Activated naive CD4-positive, alpha-beta T cell treated with anti-CD3 and anti-CD28 coated beads for 36 hours (primary cell): ENCODE measurements at regions not wholly inside any gene's neighbourhood (a gene's known extent, or its start where the extent isn't known, plus 50 kb on each side); places are given as distances from the start of the nearest gene placed in this dataset.
"Not testable (repeated sequence)": the region's sequence is repeated elsewhere in the genome, so short reads cannot be mapped to it uniquely, and the experiment has no call there.

Source experiments
- CTCF ChIA-PET: fragments of 350-600 bp; sonication (Branson Sonifier 250); formaldehyde crosslinking; loops from one replicate; lab custom pipeline; 2021; ENCODE audit warnings: antibody characterized with exemption; lab: Charles Lee
- DNase-seq: peaks from one replicate; pipeline ENCODE4 v3.0.0-alpha.2; 2020
- H3K27ac Mint-ChIP-seq: one replicate; pipeline ENCODE4 v1.8.0; 2021; ENCODE audit warnings: mild to moderate bottlenecking, mixed read lengths
- H3K27me3 Mint-ChIP-seq: one replicate; pipeline ENCODE4 v1.8.0; 2021; ENCODE audit warnings: low read depth, mixed read lengths
- H3K36me3 Mint-ChIP-seq: one replicate; pipeline ENCODE4 v1.8.0; 2021; ENCODE audit warnings: low read depth, mixed read lengths
- H3K4me1 Mint-ChIP-seq: one replicate; pipeline ENCODE4 v1.8.0; 2021; ENCODE audit warnings: low read depth, mixed read lengths
- H3K4me3 Mint-ChIP-seq: one replicate; pipeline ENCODE4 v1.8.0; 2021; ENCODE audit warnings: mild to moderate bottlenecking, moderate library complexity, mixed read lengths
- H3K9me3 Mint-ChIP-seq: one replicate; pipeline ENCODE4 v1.8.0; 2021; ENCODE audit warnings: mixed read lengths
- intact Hi-C: fragments of 100-400 bp; cut with micrococcal nuclease; formaldehyde crosslinking; loops from one replicate; pipeline ENCODE4 v1.15.1; 2023

DNA sequence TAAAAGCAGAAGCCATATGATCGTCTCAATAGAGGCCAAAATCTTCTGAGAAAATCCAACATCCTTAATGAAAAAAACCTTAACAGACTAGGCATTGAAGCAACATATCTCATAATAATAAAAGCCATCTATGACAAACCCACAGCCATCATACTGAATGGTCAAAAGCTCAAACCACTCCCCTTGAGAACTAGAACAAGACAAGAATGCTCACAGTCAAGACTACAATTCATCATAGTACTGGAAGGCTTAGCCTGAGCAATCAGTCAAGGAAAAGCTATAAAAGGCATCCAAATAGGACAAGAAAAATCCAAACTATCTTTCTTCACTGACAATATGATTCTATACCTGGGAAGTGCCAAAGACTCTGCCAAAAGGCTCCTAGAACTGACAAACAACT, 2668.2 kb upstream of the PCDH20 start:
- DNase-seq = no peak
- Mint-ChIP-seq H3K27me3 (no peaks in the 10 kb centered on the region), H3K9me3 (peaks cover 9% of the 10 kb centered on the region), H3K4me3 (no peak overlapping the region), H3K4me1 (no peaks in the 10 kb centered on the region), H3K27ac (no peak overlapping the region), H3K36me3 (no peaks in the 10 kb centered on the region)
- intact Hi-C loops = no loop called here
- CTCF ChIA-PET = no interaction called here

DNA sequence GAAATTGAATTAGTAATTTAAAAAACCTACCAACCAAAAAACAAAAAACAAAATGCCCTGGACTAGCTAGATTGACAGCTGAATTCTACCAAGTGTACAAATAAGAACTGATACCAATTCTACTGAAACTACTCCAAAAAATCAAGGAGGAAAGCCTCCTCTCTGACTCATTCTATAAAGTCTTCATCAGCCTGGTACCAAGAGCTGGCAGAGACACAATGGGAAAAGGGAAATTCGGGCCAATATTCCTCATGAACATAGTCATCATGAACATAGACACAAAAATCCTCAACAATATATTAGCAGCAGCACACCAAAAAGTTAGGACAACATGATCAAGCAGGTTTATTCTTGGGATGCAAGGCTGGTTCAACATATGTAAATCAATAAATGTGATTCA, 2667.7 kb upstream of the PCDH20 start:
- CTCF ChIA-PET = no interaction called here
- H3K4me1 Mint-ChIP-seq = no peaks in the 10 kb centered on the region
- H3K4me3 Mint-ChIP-seq = no peak overlapping the region
- no peaks in the 10 kb centered on the region for H3K27me3 Mint-ChIP-seq
- intact Hi-C loops = no loop called here
- no peak overlapping the region for H3K27ac Mint-ChIP-seq
- no peak for DNase-seq
- H3K36me3 Mint-ChIP-seq = no peaks in the 10 kb centered on the region
- H3K9me3 Mint-ChIP-seq = peaks cover 9% of the 10 kb centered on the region

DNA sequence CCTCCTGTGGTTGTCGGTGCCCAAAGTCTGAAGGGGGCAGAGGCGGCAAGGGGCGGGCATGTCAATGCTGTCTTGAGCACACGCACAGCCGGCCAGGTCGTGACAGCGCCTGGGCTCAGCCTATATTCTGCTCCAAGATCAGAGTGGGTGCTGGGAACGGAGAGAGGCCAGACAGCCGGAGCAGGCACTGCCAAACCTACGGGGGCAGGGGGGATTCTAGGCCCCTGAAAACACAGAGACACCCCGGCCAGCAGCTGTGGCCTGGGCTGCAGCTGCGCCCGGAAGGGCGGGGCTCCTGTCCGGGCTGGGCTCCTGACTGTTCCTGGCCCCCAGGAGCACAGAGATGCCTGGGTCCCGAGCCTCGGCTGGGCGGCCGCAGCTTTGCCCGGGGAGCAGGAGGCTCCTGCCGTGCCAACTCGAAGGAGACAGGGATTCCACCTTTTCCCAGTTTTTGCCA, 2662.9 kb upstream of the PCDH20 start:
- Mint-ChIP-seq H3K4me1 (no peaks in the 10 kb centered on the region), H3K9me3 (peaks cover 6% of the 10 kb centered on the region), H3K27ac (no peak overlapping the region), H3K4me3 (no peak overlapping the region), H3K36me3 (no peaks in the 10 kb centered on the region), H3K27me3 (no peaks in the 10 kb centered on the region)
- intact Hi-C loops = no loop called here
- no peak for DNase-seq
- CTCF ChIA-PET = no interaction called here

DNA sequence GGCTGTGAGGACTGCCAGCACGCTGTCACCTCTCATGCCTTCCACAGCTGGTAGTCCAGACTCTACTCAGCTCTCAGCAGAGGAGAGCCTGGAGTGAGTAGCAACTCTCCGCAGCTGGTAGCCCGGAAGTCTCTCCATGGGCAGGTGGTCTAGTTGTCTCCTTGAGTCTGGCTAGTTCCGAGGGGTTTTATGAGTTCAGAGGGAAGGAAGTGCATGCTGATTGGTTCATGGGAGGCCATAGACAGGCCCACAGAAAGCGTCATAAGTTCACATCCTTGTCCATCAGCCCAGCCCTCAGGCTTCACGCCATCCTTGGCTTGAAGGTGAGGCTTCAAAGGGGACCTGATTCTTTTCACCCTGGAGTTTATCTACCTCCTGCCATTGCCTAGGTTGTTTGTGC, 2662.4 kb upstream of the PCDH20 start:
- DNase-seq = no peak
- CTCF ChIA-PET = no interaction called here
- peaks cover 6% of the 10 kb centered on the region for H3K9me3 Mint-ChIP-seq
- H3K27me3 Mint-ChIP-seq = no peaks in the 10 kb centered on the region
- H3K4me1 Mint-ChIP-seq = no peaks in the 10 kb centered on the region
- no peaks in the 10 kb centered on the region for H3K36me3 Mint-ChIP-seq
- intact Hi-C loops = no loop called here
- no peak overlapping the region for H3K27ac Mint-ChIP-seq
- no peak overlapping the region for H3K4me3 Mint-ChIP-seq

DNA sequence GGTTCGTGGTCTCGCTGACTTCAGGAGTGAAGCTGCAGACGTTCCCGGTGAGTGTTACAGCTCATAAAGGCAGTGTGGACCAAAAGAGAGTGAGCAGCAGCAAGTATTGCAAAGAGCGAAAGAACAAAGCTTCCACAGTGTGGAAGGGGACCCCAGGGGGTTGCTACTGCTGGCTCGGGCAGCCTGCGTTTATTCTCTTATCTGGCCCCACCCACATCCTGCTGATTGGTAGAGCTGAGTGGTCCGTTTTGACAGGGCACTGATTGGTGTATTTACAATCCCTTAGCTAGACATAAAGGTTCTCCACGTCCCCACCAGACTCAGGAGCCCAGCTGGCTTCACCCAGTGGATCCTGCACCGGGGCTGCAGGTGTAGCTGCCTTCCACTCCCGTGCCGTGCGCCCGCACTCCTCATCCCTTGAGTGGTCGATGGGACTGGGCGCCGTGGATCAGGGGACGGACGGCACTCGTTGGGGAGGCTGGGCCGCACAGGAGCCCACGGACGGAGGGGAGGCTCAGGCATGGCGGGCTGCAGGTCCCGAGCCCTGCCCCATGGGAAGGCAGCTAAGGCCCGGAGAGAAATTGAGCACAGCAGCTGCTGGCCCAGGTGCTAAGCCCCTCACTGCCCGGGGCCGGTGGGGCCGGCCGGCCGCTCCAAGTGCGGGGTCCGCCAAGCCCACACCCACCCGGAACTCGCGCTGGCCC, 2661.6 kb upstream of the PCDH20 start:
- CTCF ChIA-PET, intact Hi-C loops, H3K27ac Mint-ChIP-seq, DNase-seq, H3K27me3 Mint-ChIP-seq, H3K36me3 Mint-ChIP-seq, H3K4me3 Mint-ChIP-seq, H3K4me1 Mint-ChIP-seq, H3K9me3 Mint-ChIP-seq: not testable (repeated sequence)

DNA sequence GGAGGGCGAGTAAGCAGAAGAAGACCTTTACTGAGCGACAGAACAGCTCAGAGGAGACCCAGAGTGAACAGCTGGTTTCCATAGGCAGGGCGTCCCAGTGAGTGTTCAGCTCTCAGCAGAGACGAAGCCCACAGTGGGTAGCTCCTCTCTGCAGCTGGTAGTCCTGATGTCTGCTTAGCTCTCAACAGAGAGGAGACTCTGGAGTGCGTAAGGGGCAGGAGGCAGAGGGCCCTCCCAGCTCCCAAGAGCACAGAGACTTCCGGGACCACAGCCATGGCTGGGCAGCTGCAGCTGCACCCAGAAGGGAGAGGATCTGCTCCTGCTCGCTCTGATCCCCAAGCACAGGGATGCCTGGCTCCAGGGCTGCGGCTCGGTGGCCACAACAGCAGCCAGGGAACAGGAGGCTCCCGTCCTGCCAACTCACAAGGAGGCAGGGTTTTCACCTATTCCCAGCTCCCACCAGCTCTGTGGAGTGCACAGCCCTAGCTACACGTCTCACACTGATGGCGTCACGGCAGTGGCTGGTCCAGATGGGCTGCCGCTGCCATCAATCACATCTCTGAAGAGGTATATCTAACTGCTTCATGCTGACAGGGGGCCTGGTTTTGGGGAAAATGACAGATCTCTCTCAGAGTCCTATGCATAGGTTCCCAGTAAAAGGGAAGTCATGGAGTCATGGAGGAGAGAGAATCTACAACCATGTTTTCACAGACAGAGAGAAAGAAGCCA, 2660.1 kb upstream of the PCDH20 start:
- Mint-ChIP-seq H3K4me3 (no peak overlapping the region), H3K36me3 (no peaks in the 10 kb centered on the region), H3K4me1 (no peaks in the 10 kb centered on the region), H3K27me3 (no peaks in the 10 kb centered on the region), H3K9me3 (peaks cover 3% of the 10 kb centered on the region), H3K27ac (no peak overlapping the region)
- CTCF ChIA-PET = no interaction called here
- no peak for DNase-seq
- intact Hi-C loops = no loop called here

DNA sequence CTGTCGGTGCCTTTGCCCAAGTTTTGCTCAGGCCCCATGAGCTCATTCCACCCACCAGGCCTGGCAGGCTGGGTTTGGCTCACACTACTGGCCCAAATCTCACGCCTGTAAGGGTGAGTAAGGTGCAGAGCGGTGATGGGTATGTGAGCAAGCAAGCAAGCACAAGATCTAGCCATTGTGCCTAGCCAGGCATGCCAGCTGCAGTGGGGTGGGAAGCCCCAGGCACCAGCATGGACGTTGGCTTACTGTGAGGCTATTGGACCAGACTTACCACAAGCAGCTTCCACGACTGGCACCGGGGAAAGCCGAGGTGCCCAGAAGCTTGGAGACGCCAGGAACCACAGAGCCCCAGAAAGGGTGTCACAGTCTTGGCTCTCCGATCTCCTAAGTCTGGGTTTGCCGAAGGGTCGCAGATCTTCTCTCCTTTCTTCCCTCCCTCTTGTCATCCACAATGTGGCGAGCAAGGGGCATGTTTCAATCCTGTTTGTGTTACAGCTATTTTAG, 2659.4 kb upstream of the PCDH20 start:
- no peak overlapping the region for H3K27ac Mint-ChIP-seq
- H3K27me3 Mint-ChIP-seq = no peaks in the 10 kb centered on the region
- CTCF ChIA-PET = no interaction called here
- no peaks in the 10 kb centered on the region for H3K4me1 Mint-ChIP-seq
- H3K36me3 Mint-ChIP-seq = no peaks in the 10 kb centered on the region
- H3K9me3 Mint-ChIP-seq = peaks cover 2% of the 10 kb centered on the region
- no peak for DNase-seq
- intact Hi-C loops = no loop called here
- H3K4me3 Mint-ChIP-seq = no peak overlapping the region

DNA sequence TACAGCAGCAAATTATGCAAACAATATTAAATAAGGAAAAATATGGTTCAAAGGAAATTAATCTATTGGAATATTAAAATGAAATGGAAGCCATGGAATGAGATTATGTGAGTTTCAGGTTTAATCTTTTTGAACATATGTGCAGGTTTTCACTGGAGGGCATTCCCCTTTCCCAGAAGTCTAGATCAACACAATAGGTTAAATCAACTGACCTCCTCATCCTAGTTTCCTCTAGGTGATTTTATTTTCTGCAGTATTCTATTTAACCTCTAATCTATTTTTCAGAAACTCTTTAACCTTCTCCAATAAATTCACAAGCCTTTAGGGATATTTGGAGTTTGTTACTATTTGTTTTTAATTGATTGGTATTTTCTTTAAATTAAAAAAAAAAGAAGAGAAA, 2657.6 kb upstream of the PCDH20 start:
- CTCF ChIA-PET = no interaction called here
- DNase-seq = no peak
- Mint-ChIP-seq H3K9me3 (peaks cover 2% of the 10 kb centered on the region), H3K27ac (no peak overlapping the region), H3K4me1 (no peaks in the 10 kb centered on the region), H3K4me3 (no peak overlapping the region), H3K36me3 (no peaks in the 10 kb centered on the region), H3K27me3 (no peaks in the 10 kb centered on the region)
- intact Hi-C loops = no loop called here

DNA sequence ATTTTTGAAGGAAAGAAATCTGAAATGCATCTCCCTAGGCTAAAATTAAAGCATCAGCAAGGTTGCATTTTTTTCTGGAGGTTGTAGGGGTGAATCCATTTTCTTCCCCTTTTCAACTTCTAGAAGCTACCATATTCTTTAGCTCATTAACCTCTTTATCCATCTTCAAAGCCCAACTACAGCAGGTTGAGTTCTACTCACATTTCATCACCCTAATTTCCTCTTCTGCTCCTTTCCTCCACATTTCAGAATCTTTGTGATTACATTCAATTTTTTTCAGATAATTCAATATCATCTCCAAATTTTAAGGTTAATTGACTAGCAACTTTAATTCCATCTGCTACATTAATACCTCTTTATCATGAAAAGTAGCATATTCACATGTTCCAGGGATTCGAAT, 2655.7 kb upstream of the PCDH20 start:
- no peaks in the 10 kb centered on the region for H3K4me1 Mint-ChIP-seq
- H3K4me3 Mint-ChIP-seq = no peak overlapping the region
- no peak for DNase-seq
- CTCF ChIA-PET = no interaction called here
- H3K36me3 Mint-ChIP-seq = no peaks in the 10 kb centered on the region
- intact Hi-C loops = no loop called here
- no peaks in the 10 kb centered on the region for H3K27me3 Mint-ChIP-seq
- H3K27ac Mint-ChIP-seq = no peak overlapping the region
- peaks cover 2% of the 10 kb centered on the region for H3K9me3 Mint-ChIP-seq

DNA sequence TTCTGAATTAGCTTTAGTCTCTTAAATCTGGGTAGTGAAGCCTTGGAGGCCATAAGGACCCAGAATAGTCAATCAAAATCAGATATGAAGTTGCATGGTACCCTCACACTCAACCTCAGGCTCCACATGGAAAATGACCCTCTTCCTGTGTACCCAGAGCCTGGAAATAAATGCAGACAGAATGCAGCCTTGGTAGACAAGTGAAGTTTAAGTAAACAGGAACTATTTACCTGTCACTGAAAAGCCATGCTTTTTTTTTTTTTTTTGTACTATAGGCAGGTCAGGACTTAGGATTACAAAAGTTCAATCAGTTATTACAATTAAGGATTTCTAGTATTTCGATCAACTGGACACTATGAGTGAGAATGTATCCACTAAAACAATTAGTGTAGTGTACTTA, 2654.2 kb upstream of the PCDH20 start:
- CTCF ChIA-PET = no interaction called here
- no peaks in the 10 kb centered on the region for H3K36me3 Mint-ChIP-seq
- intact Hi-C loops = no loop called here
- no peak overlapping the region for H3K27ac Mint-ChIP-seq
- no peaks in the 10 kb centered on the region for H3K27me3 Mint-ChIP-seq
- H3K4me1 Mint-ChIP-seq = no peaks in the 10 kb centered on the region
- H3K4me3 Mint-ChIP-seq = no peak overlapping the region
- peaks cover 2% of the 10 kb centered on the region for H3K9me3 Mint-ChIP-seq
- DNase-seq = no peak

DNA sequence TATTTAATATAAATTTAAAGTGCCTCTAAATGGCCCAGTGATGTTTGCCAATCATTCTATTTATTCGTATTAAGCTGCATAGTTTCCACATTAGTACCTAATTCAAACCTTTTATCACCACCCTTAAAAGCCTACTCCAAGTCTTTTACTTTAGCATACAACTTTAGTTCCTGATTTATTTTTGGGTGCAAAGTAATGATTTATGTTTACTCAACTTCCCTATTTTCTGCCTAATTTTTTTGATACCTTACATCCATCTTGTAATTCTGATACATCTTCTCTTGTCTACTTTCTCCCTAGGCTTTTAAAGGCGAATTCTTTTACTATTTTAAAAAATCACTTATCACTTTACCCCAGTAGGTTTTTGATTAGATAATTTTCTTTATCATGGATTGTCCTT, 2651.1 kb upstream of the PCDH20 start:
- DNase-seq = no peak
- intact Hi-C loops = no loop called here

DNA sequence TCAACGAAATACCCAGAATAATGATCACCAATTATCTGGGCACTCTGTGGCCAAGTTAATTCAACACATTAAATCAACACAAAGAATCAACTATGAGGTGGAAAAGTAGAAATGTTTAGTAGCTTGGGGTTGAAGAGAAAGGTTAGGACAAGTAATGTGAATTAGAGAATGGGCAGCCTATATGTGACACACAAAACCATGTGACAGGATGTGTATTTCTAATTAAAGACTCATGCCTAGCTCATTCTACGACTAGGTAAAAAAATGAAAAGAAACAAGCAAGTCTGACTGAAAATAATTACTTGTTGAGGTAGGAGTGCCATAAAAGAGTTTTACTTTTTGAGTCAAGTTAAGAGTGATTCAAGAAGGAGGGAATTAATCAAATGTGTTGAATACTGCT, 2646.0 kb upstream of the PCDH20 start:
- Mint-ChIP-seq H3K9me3 (peaks cover 16% of the 10 kb centered on the region), H3K27ac (no peak overlapping the region), H3K4me3 (no peak overlapping the region), H3K27me3 (no peaks in the 10 kb centered on the region), H3K36me3 (no peaks in the 10 kb centered on the region), H3K4me1 (no peaks in the 10 kb centered on the region)
- intact Hi-C loops = no loop called here
- DNase-seq = no peak
- CTCF ChIA-PET = no interaction called here

More for the DNA sequence above, 2651.1 kb upstream of the PCDH20 start:
- H3K36me3 Mint-ChIP-seq = no peaks in the 10 kb centered on the region
- H3K9me3 Mint-ChIP-seq = peaks cover 2% of the 10 kb centered on the region
- H3K27me3 Mint-ChIP-seq = no peaks in the 10 kb centered on the region
- H3K27ac Mint-ChIP-seq = no peak overlapping the region
- CTCF ChIA-PET = no interaction called here
- no peaks in the 10 kb centered on the region for H3K4me1 Mint-ChIP-seq
- H3K4me3 Mint-ChIP-seq = no peak overlapping the region
